ENCODE measurements at regions not wholly inside any gene's neighbourhood (a gene's known extent, or its start where the extent isn't known, plus 50 kb on each side); places are given as distances from the start of the nearest gene placed in this dataset.

GRCh38 chr4:185893500-185893899 is 81.5 kb upstream of the SORBS2 start:
- Histone ChIP-seq H3F3A (replicated peaks; ENCODE audit: insufficient read depth) (no peaks in the 10 kb centered on the region), H3K9me2 (no peaks in the 10 kb centered on the region), H4K20me1 (ENCODE audit: insufficient read depth) (no peaks in the 10 kb centered on the region), H2AFZ (ENCODE audit: low read depth) (no peak overlapping the region), H3K36me3 (replicated peaks in 1 of 2; ENCODE audit: control insufficient read depth in 1 of 2, insufficient read depth in 2 of 2, low read length in 1 of 2) (no peaks in the 10 kb centered on the region), H3K79me2 (ENCODE audit: insufficient read depth) (no peaks in the 10 kb centered on the region), H3K4me2 (no peak overlapping the region), H3K27ac (ENCODE audit: low read depth in 2 of 2, low read length in 1 of 2) (no peak overlapping the region), H3K4me3 (ENCODE audit: low read depth in 2 of 2, low read length in 1 of 2) (no peak overlapping the region; a peak in 1 of 4 replicates), H3K4me1 (ENCODE audit: control insufficient read depth in 1 of 2, insufficient read depth in 2 of 2, low read depth in 1 of 2, low read length in 1 of 2) (peaks cover 0 to 6% of the 10 kb centered on the region in 2 experiments; a peak in 2 of 4 replicates), H3K9ac (no peak overlapping the region), H3K9me3 (no peaks in the 10 kb centered on the region), H3K27me3 (ENCODE audit: insufficient read depth) (no peaks in the 10 kb centered on the region)
- no peak for DNase-seq
- POLR2A ChIA-PET: no interaction called here
- CTCF ChIA-PET: interaction anchor here (0.7 kb wide), 1 partner anchor 218 kb away, joined by 3 read pairs; no protein-coding TSS in a partner anchor
- WGBS (ENCODE audit: low lambda C conversion rate): 61% methylated on average over 4 of the region's 4 CpGs
- TF ChIP-seq YY1 (IDR thresholded peaks at IDR 0.05; ENCODE audit: low read depth): no peak
- no peak for TF ChIP-seq GABPA (IDR thresholded peaks at IDR 0.05; ENCODE audit: low read depth)
- TF ChIP-seq EP300 (IDR thresholded peaks at IDR 0.05; ENCODE audit: borderline replicate concordance in 1 of 2, low read depth in 1 of 2, low read length in 1 of 2): no peak
- no peak for TF ChIP-seq RAD21 (IDR thresholded peaks at IDR 0.05; ENCODE audit: low read length)
- no peak for TF ChIP-seq JUND (IDR thresholded peaks at IDR 0.05)
- TF ChIP-seq TEAD4 (IDR thresholded peaks at IDR 0.05; ENCODE audit: borderline replicate concordance, insufficient read depth): no peak

- Histone ChIP-seq H3K27ac (ENCODE audit: low read depth in 2 of 2, low read length in 1 of 2) (no peak overlapping the region), H3K9me3 (no peaks in the 10 kb centered on the region), H2AFZ (ENCODE audit: low read depth) (no peak overlapping the region), H3K79me2 (ENCODE audit: insufficient read depth) (no peaks in the 10 kb centered on the region), H3K9ac (no peak overlapping the region), H3K9me2 (no peaks in the 10 kb centered on the region), H3K27me3 (ENCODE audit: insufficient read depth) (no peaks in the 10 kb centered on the region), H3K4me1 (ENCODE audit: control insufficient read depth in 1 of 2, insufficient read depth in 2 of 2, low read depth in 1 of 2, low read length in 1 of 2) (peaks cover 0 to 8% of the 10 kb centered on the region in 2 experiments; a peak in 2 of 4 replicates), H3K4me3 (ENCODE audit: low read depth in 2 of 2, low read length in 1 of 2) (no peak overlapping the region), H4K20me1 (ENCODE audit: insufficient read depth) (no peaks in the 10 kb centered on the region), H3F3A (replicated peaks; ENCODE audit: insufficient read depth) (no peaks in the 10 kb centered on the region), H3K36me3 (replicated peaks in 1 of 2; ENCODE audit: control insufficient read depth in 1 of 2, insufficient read depth in 2 of 2, low read length in 1 of 2) (no peaks in the 10 kb centered on the region), H3K4me2 (no peak overlapping the region)
- ChIA-PET POLR2A (no interaction called here), CTCF (interaction anchor here (1.0 to 1.4 kb wide), 2 partner anchors 16 to 143 kb away, joined by 3 to 4 read pairs; no protein-coding TSS in a partner anchor)
- 69% methylated on average over 4 of the region's 4 CpGs for WGBS (ENCODE audit: low lambda C conversion rate)
- DNase-seq: no peak
- TF ChIP-seq RCOR1 (IDR thresholded peaks at IDR 0.05; ENCODE audit: low read length): no peak
- no peak for TF ChIP-seq GATA2 (CRISPR knock-in tag; IDR thresholded peaks at IDR 0.05)
- TF ChIP-seq FOSL2 (IDR thresholded peaks at IDR 0.05; ENCODE audit: borderline replicate concordance, low read depth): no peak
- TF ChIP-seq JUND (IDR thresholded peaks at IDR 0.05): no peak
- no peak for TF ChIP-seq CHD2 (IDR thresholded peaks at IDR 0.05; ENCODE audit: low read length, partially characterized antibody)
- no peak for TF ChIP-seq ZBTB33 (IDR thresholded peaks at IDR 0.05; ENCODE audit: borderline replicate concordance, low read depth)
These were observed 82.5 kb upstream of the SORBS2 start for GRCh38 chr4:185894481-185894880.

GRCh38 chr4:185895351-185895750 is 83.4 kb upstream of the SORBS2 start:
- ChIA-PET POLR2A (no interaction called here), CTCF (interaction anchor here (1.0 to 1.4 kb wide), 2 partner anchors 15 to 142 kb away, joined by 3 to 4 read pairs; no protein-coding TSS in a partner anchor)
- H3K27ac ChIP-seq (ENCODE audit: low read depth in 2 of 2, low read length in 1 of 2): no peak overlapping the region
- no peak for TF ChIP-seq SMC3 (IDR thresholded peaks at IDR 0.05; ENCODE audit: low read depth, low read length)
- TF ChIP-seq FOSL2 (IDR thresholded peaks at IDR 0.05; ENCODE audit: borderline replicate concordance, low read depth): no peak
- no peak for TF ChIP-seq FOXJ3 (CRISPR knock-in tag; IDR thresholded peaks at IDR 0.05)
- no peak for TF ChIP-seq EP300 (IDR thresholded peaks at IDR 0.05; ENCODE audit: borderline replicate concordance in 1 of 2, low read depth in 1 of 2, low read length in 1 of 2)
- TF ChIP-seq CTCF (IDR thresholded peaks at IDR 0.05): no peak
- TF ChIP-seq RFX5 (IDR thresholded peaks at IDR 0.05; ENCODE audit: low read length): no peak
- no peak for TF ChIP-seq NFIC (IDR thresholded peaks at IDR 0.05; ENCODE audit: borderline replicate concordance)
- no peak for TF ChIP-seq FOXM1 (IDR thresholded peaks at IDR 0.05; ENCODE audit: low read depth)
- TF ChIP-seq SIN3A (IDR thresholded peaks at IDR 0.05; ENCODE audit: borderline replicate concordance, low read depth, low read length): no peak
- TF ChIP-seq YY1 (IDR thresholded peaks at IDR 0.05; ENCODE audit: low read depth): no peak
- TF ChIP-seq JUND (IDR thresholded peaks at IDR 0.05): no peak
- no peak for TF ChIP-seq PBX3 (IDR thresholded peaks at IDR 0.05)

More at GRCh38 chr4:185895351-185895750, 83.4 kb upstream of the SORBS2 start:
- H3K9me3 ChIP-seq: no peaks in the 10 kb centered on the region
- H3K27me3 ChIP-seq (ENCODE audit: insufficient read depth): no peaks in the 10 kb centered on the region
- no peak overlapping the region for H3K4me3 ChIP-seq (ENCODE audit: low read depth in 2 of 2, low read length in 1 of 2)
- no peak overlapping the region for H2AFZ ChIP-seq (ENCODE audit: low read depth)
- no peak overlapping the region for H3K9ac ChIP-seq
- no peak overlapping the region for H3K4me2 ChIP-seq
- 80% methylated on average over 12 of the region's 14 CpGs for WGBS (ENCODE audit: low lambda C conversion rate)
- no peaks in the 10 kb centered on the region for H3F3A ChIP-seq (replicated peaks; ENCODE audit: insufficient read depth)
- H3K9me2 ChIP-seq: no peaks in the 10 kb centered on the region
- H3K36me3 ChIP-seq (replicated peaks in 1 of 2; ENCODE audit: control insufficient read depth in 1 of 2, insufficient read depth in 2 of 2, low read length in 1 of 2): no peaks in the 10 kb centered on the region
- H3K79me2 ChIP-seq (ENCODE audit: insufficient read depth): no peaks in the 10 kb centered on the region
- H3K4me1 ChIP-seq (ENCODE audit: control insufficient read depth in 1 of 2, insufficient read depth in 2 of 2, low read depth in 1 of 2, low read length in 1 of 2): peaks cover 0 to 8% of the 10 kb centered on the region in 2 experiments; a peak in 2 of 4 replicates
- DNase-seq: no peak
- H4K20me1 ChIP-seq (ENCODE audit: insufficient read depth): no peaks in the 10 kb centered on the region
